ENCODE measurements at regions not wholly inside any gene's neighbourhood (a gene's known extent, or its start where the extent isn't known, plus 50 kb on each side); places are given as distances from the start of the nearest gene placed in this dataset.
"Not testable (repeated sequence)": the region's sequence is repeated elsewhere in the genome, so short reads cannot be mapped to it uniquely, and the experiment has no call there.

DNA sequence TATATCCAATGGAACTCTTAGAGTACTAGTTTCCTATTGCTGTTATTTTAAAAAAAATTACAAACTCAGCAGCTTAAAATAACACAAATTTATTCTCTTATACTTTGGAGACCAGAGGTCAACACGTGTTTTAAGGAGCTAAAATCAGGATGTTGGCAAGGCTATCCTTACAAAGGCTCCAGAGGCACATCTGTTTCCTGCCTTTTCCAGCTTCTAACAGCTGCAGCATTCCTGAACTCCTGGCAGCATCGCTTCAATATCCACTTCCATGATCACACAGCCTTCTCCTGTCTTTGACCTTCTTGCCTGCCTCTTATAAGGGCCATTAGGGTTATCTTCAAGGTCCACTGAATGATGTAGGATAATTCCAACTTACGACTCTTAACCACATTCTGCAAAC, 92.2 kb upstream of the CCNG1 start:
- Mint-ChIP-seq H3K27ac (no peak overlapping the region), H3K9me3 (no peaks in the 10 kb centered on the region), H3K4me3 (no peak overlapping the region), H3K36me3 (no peaks in the 10 kb centered on the region), H3K4me1 (ENCODE audit: unreplicated experiment) (no peaks in the 10 kb centered on the region), H3K27me3 (no peaks in the 10 kb centered on the region)
- DNase-seq (ENCODE audit: extremely low spot score, unreplicated experiment), result no peak
- TF ChIP-seq, protein P1, sequence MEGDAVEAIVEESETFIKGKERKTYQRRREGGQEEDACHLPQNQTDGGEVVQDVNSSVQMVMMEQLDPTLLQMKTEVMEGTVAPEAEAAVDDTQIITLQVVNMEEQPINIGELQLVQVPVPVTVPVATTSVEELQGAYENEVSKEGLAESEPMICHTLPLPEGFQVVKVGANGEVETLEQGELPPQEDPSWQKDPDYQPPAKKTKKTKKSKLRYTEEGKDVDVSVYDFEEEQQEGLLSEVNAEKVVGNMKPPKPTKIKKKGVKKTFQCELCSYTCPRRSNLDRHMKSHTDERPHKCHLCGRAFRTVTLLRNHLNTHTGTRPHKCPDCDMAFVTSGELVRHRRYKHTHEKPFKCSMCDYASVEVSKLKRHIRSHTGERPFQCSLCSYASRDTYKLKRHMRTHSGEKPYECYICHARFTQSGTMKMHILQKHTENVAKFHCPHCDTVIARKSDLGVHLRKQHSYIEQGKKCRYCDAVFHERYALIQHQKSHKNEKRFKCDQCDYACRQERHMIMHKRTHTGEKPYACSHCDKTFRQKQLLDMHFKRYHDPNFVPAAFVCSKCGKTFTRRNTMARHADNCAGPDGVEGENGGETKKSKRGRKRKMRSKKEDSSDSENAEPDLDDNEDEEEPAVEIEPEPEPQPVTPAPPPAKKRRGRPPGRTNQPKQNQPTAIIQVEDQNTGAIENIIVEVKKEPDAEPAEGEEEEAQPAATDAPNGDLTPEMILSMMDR (conservative IDR thresholded peaks at IDR 0.05), result no peak

DNA sequence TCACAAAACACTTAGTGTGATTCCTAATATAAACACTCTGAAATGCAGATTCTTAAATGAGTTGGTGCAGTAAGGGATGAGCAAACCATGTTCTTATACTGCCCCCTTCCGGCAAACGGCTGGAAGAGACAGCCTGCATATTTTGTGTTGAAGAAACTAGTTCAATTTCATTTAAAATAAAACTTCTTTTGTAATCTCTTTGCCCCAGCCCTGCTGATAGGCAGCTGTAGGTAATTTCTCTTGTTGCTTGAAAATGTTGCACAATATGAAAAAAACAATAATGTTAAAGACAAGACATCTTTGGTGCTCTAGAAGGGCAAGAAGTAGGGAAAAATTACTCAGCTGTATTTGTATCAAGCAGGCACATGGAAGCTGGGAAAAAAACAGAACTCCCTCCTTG, 89.7 kb upstream of the CCNG1 start:
- no peak overlapping the region for H3K27ac Mint-ChIP-seq
- DNase-seq (ENCODE audit: extremely low spot score, unreplicated experiment), result no peak
- H3K27me3 Mint-ChIP-seq, result no peaks in the 10 kb centered on the region
- TF ChIP-seq, protein P1 (conservative IDR thresholded peaks at IDR 0.05), result peak; percentile 96
- no peaks in the 10 kb centered on the region for H3K4me1 Mint-ChIP-seq (ENCODE audit: unreplicated experiment)
- H3K4me3 Mint-ChIP-seq, result no peak overlapping the region
- H3K36me3 Mint-ChIP-seq, result no peaks in the 10 kb centered on the region
- no peaks in the 10 kb centered on the region for H3K9me3 Mint-ChIP-seq

DNA sequence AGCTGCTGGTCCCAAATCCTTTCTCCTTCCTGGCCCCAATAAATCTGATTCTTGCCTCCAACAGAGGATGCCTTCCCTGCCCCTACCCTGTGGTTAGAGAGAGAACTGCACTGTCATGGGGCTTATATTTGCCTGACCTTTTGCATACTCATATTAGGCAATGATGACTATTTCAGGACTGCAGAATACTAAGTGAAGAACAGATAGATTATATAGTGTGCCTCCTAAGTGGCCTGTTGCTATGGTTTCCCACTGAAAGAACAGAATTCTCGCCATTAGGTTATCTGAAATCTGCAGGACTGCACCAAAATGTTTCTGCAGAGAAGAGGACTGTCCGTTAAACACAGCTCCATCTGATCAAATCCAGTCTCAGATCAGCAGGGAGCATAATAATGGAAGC, 87.3 kb upstream of the CCNG1 start:
- DNase-seq (ENCODE audit: extremely low spot score, unreplicated experiment), result no peak
- TF ChIP-seq, protein P1 (conservative IDR thresholded peaks at IDR 0.05), result peak; percentile 48
- no peaks in the 10 kb centered on the region for H3K9me3 Mint-ChIP-seq
- H3K36me3 Mint-ChIP-seq, result no peaks in the 10 kb centered on the region
- H3K27me3 Mint-ChIP-seq, result no peaks in the 10 kb centered on the region
- no peak overlapping the region for H3K4me3 Mint-ChIP-seq
- no peak overlapping the region for H3K27ac Mint-ChIP-seq
- H3K4me1 Mint-ChIP-seq (ENCODE audit: unreplicated experiment), result no peaks in the 10 kb centered on the region

DNA sequence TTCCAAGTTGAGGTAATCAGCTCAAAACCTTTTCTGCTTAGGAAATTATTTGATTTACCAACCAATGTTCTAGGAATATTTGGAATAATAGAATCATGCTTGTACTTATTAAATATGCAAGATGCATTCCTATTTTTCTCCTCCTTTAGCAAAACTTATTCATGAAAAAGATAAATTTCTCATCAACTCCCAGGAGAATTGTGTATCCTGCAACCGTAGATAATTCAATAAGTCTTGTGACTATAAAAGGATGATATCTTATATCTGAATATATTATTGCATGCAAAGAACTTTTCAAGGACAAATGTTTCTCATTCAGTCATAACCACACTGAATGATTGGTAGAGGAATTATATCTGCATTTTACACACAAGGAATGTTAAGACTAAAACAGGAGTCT, 84.9 kb upstream of the CCNG1 start:
- no peaks in the 10 kb centered on the region for H3K9me3 Mint-ChIP-seq
- H3K27ac Mint-ChIP-seq, result no peak overlapping the region
- no peaks in the 10 kb centered on the region for H3K27me3 Mint-ChIP-seq
- H3K4me3 Mint-ChIP-seq, result no peak overlapping the region
- no peaks in the 10 kb centered on the region for H3K36me3 Mint-ChIP-seq
- TF ChIP-seq, protein P1 (conservative IDR thresholded peaks at IDR 0.05), result no peak
- H3K4me1 Mint-ChIP-seq (ENCODE audit: unreplicated experiment), result no peaks in the 10 kb centered on the region
- no peak for DNase-seq (ENCODE audit: extremely low spot score, unreplicated experiment)

DNA sequence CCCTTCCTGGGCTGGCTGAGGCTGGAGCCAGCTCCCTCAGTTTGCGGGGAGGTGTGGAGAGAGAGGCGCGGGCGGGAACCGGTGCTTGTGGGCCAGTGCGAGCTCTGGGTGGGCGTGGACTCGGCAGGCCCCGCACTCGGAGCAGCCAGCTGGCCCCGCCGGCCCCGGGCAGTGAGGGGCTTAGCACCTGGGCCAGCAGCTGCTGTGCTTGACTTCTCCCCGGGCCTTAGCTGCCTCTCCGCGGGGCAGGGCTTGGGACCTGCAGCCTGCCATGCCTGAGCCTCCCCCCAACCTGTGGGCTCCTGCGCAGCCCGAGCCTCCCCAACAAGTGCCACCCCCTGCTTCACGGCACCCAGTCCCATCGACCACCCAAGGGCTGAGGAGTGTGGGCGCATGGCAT, 81.6 kb upstream of the CCNG1 start:
- H3K27ac Mint-ChIP-seq; H3K4me1 Mint-ChIP-seq (ENCODE audit: unreplicated experiment); H3K4me3 Mint-ChIP-seq; H3K27me3 Mint-ChIP-seq; H3K36me3 Mint-ChIP-seq; DNase-seq (ENCODE audit: extremely low spot score, unreplicated experiment); H3K9me3 Mint-ChIP-seq: not testable (repeated sequence)

DNA sequence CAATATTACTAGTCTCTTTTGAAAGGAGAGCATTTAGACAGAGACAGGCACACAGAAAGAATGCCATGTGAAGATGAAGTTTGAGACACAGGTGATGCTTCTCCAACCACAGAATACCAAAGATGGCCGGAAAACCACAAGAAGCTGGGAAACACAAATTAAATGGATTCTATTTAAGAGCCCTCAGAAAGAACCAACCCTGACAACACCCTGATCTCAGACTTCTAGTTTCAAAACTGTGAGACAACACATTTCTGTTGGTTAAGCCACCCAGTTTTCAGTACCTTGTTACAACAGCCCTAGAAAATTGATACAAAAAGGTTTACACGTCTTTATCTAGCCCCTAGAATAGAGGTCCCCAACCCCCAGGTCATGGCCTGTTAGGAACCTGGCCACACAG, 79.8 kb upstream of the CCNG1 start:
- Mint-ChIP-seq H3K9me3 (no peaks in the 10 kb centered on the region), H3K4me1 (ENCODE audit: unreplicated experiment) (peaks cover 3% of the 10 kb centered on the region), H3K27me3 (no peaks in the 10 kb centered on the region), H3K36me3 (peaks cover 3% of the 10 kb centered on the region), H3K27ac (no peak overlapping the region), H3K4me3 (no peak overlapping the region)
- DNase-seq (ENCODE audit: extremely low spot score, unreplicated experiment), result no peak
- TF ChIP-seq, protein P1 (conservative IDR thresholded peaks at IDR 0.05), result no peak

All from type B pancreatic cell (in vitro differentiated cells).